H1 (cell line): ENCODE measurements at regions not wholly inside any gene's neighbourhood (a gene's known extent, or its start where the extent isn't known, plus 50 kb on each side); places are given as distances from the start of the nearest gene placed in this dataset.

ENCODE experiments used
- CTCF ChIA-PET: fragments of 300-600 bp; sonication (Branson Sonifier 250); formaldehyde crosslinking; loops from one replicate; lab custom pipeline; 2021; ENCODE audit not compliant: partially characterized antibody; lab: Charles Lee
- POLR2A ChIA-PET: fragments of 300-600 bp; sonication (Branson Sonifier 250); formaldehyde crosslinking; loops from one replicate; lab custom pipeline; 2021; ENCODE audit warnings: inconsistent platforms; ENCODE audit not compliant: partially characterized antibody; lab: Charles Lee
- DNase-seq, 2 experiments: peaks; one replicate each; pipeline versions ENCODE4 v3.0.0 to v3.0.0-alpha.2; 2010 to 2022; ENCODE audit warnings: low spot score in 2 of 2, low read depth in 1 of 2, mixed read lengths in 1 of 2
- FAIRE-seq: peaks from 2 replicates; lab custom pipeline; 2011; peaks lifted over from hg19 to GRCh38; lab: Jason Lieb, UNC
- H2AFZ ChIP-seq: 2 replicates; pipeline ENCODE4 v1.8.1; 2012; ENCODE audit warnings: low read length, inconsistent platforms
- H2AK5ac ChIP-seq: 2 replicates; pipeline ENCODE4 v1.6.1; 2013; ENCODE audit warnings: low read depth, low read length
- H2BK120ac ChIP-seq: replicated peaks from 2 replicates; pipeline ENCODE3; 2013; ENCODE audit warnings: low read depth, low read length, inconsistent platforms
- H2BK12ac ChIP-seq: 2 replicates; pipeline ENCODE4 v1.6.1; 2013; ENCODE audit warnings: low read depth, low read length
- H2BK15ac ChIP-seq: 2 replicates; pipeline ENCODE4 v1.6.1; 2013; ENCODE audit warnings: low read length
- H2BK20ac ChIP-seq: 2 replicates; pipeline ENCODE4 v1.6.1; 2013; ENCODE audit warnings: low read length
- H2BK5ac ChIP-seq: 2 replicates; pipeline ENCODE4 v1.6.1; 2013; ENCODE audit warnings: low read depth, low read length
- H3K14ac ChIP-seq: 2 replicates; pipeline ENCODE4 v1.6.1; 2013; ENCODE audit warnings: inconsistent platforms; ENCODE audit not compliant: insufficient read length
- H3K18ac ChIP-seq: 2 replicates; pipeline ENCODE4 v1.6.1; 2013; ENCODE audit warnings: low read length; ENCODE audit errors: extremely low read depth
- H3K23ac ChIP-seq: 2 replicates; pipeline ENCODE4 v1.6.1; 2013; ENCODE audit warnings: inconsistent platforms; ENCODE audit not compliant: insufficient read length
- H3K23me2 ChIP-seq: 2 replicates; pipeline ENCODE4 v1.6.1; 2013; ENCODE audit warnings: low read depth, low read length
- H3K27ac ChIP-seq: 2 replicates; pipeline ENCODE4 v1.6.1; 2011; ENCODE audit warnings: low read depth, low read length, inconsistent platforms
- H3K27me3 ChIP-seq, 4 experiments: replicated peaks in 1 of 4; 1 replicate in 1 of 4; 2 replicates in 3 of 4; pipeline versions ENCODE4 v1.6.1 to v1.8.1; 2011 to 2013; ENCODE audit warnings: low read length in 3 of 4, mild to moderate bottlenecking in 3 of 4, inconsistent platforms in 2 of 4, mixed read lengths in 2 of 4, moderate library complexity in 1 of 4; ENCODE audit not compliant: control insufficient read depth in 3 of 4, insufficient read depth in 3 of 4; ENCODE audit errors: extremely low read depth in 1 of 4
- H3K36me3 ChIP-seq, 4 experiments: 2 replicates each; pipeline versions ENCODE4 v1.6.1 to v1.8.1; 2011 to 2013; ENCODE audit warnings: mild to moderate bottlenecking in 4 of 4, low read length in 3 of 4, moderate library complexity in 2 of 4, control low read depth in 1 of 4, inconsistent platforms in 1 of 4; ENCODE audit not compliant: insufficient read depth in 4 of 4, control insufficient read depth in 2 of 4
- H3K4ac ChIP-seq: replicated peaks from 2 replicates; pipeline ENCODE3; 2013; ENCODE audit warnings: low read length, low read depth, mixed read lengths, inconsistent platforms; ENCODE audit not compliant: insufficient read length
- H3K4me1 ChIP-seq, 4 experiments: replicated peaks in 1 of 4; 1 replicate in 1 of 4; 2 replicates in 3 of 4; pipeline versions ENCODE4 v1.6.1 to v1.8.1; 2011 to 2013; ENCODE audit warnings: low read length in 3 of 4, inconsistent platforms in 2 of 4, mixed read lengths in 1 of 4; ENCODE audit not compliant: insufficient read depth in 4 of 4, control insufficient read depth in 3 of 4
- H3K4me2 ChIP-seq, 2 experiments: 2 replicates each; pipeline versions ENCODE4 v1.6.1 to v1.8.1; 2011 to 2013; ENCODE audit warnings: low read depth in 2 of 2, low read length in 2 of 2, control low read depth in 1 of 2, inconsistent platforms in 1 of 2, mild to moderate bottlenecking in 1 of 2; ENCODE audit not compliant: insufficient read depth in 1 of 2
- H3K4me3 ChIP-seq, 4 experiments: fragments of 200-600, 300-600 bp in 1 of 4; sonication (generic), shearing (Covaris generic), sonication (Bioruptor Twin) in 1 of 4; 2 replicates each; pipeline versions ENCODE4 v1.5.1 to v1.8.1; 2011 to 2016; ENCODE audit warnings: low read length in 4 of 4, low read depth in 3 of 4, control low read depth in 2 of 4, inconsistent platforms in 2 of 4, mild to moderate bottlenecking in 2 of 4, mixed read lengths in 1 of 4, moderate library complexity in 1 of 4; ENCODE audit not compliant: insufficient read depth in 2 of 4; ENCODE audit errors: extremely low read depth in 1 of 4
- H3K56ac ChIP-seq: replicated peaks from 2 replicates; pipeline ENCODE3; 2013; ENCODE audit warnings: low read depth, mild to moderate bottlenecking, mixed read lengths, low read length, inconsistent platforms; ENCODE audit not compliant: insufficient read length
- H3K79me1 ChIP-seq: 2 replicates; pipeline ENCODE4 v1.6.1; 2013; ENCODE audit warnings: low read depth, low read length, control low read depth
- H3K79me2 ChIP-seq, 2 experiments: 2 replicates each; pipeline versions ENCODE4 v1.6.1 to v1.8.1; 2012 to 2013; ENCODE audit warnings: low read length in 2 of 2, mild to moderate bottlenecking in 2 of 2, inconsistent platforms in 1 of 2; ENCODE audit not compliant: insufficient read depth in 2 of 2, control insufficient read depth in 1 of 2
- H3K9ac ChIP-seq, 4 experiments: replicated peaks in 1 of 4; 1 replicate in 1 of 4; 2 replicates in 3 of 4; pipeline versions ENCODE4 v1.6.1 to v1.8.1; 2011 to 2013; ENCODE audit warnings: low read depth in 3 of 4, low read length in 3 of 4, control low read depth in 2 of 4, mild to moderate bottlenecking in 2 of 4, moderate library complexity in 2 of 4, inconsistent platforms in 1 of 4; ENCODE audit errors: extremely low read depth in 1 of 4
- H3K9me3 ChIP-seq, 2 experiments: 2 replicates each; pipeline versions ENCODE4 v1.6.1 to v1.8.1; 2012 to 2013; ENCODE audit warnings: mild to moderate bottlenecking in 2 of 2, moderate library complexity in 2 of 2, control low read depth in 1 of 2, inconsistent platforms in 1 of 2, low read depth in 1 of 2, low read length in 1 of 2, mixed read lengths in 1 of 2; ENCODE audit not compliant: insufficient read depth in 2 of 2
- H4K20me1 ChIP-seq, 2 experiments: replicated peaks in 1 of 2; 2 replicates each; pipeline versions ENCODE3 to v1.8.1; 2011 to 2013; ENCODE audit warnings: inconsistent platforms in 2 of 2, low read length in 2 of 2, mild to moderate bottlenecking in 1 of 2; ENCODE audit not compliant: insufficient read depth in 2 of 2, control insufficient read depth in 1 of 2
- H4K5ac ChIP-seq: 2 replicates; pipeline ENCODE4 v1.6.1; 2013; ENCODE audit warnings: low read length, low read depth, mixed read lengths, inconsistent platforms; ENCODE audit not compliant: insufficient read length
- H4K8ac ChIP-seq: 2 replicates; pipeline ENCODE4 v1.8.0; 2013; ENCODE audit warnings: mild to moderate bottlenecking, moderate library complexity, low read length, inconsistent platforms; ENCODE audit not compliant: insufficient read depth; ENCODE audit errors: extremely low read depth
- H4K91ac ChIP-seq: replicated peaks from 2 replicates; pipeline ENCODE3; 2013; ENCODE audit warnings: low read length, mixed read lengths, inconsistent platforms; ENCODE audit not compliant: insufficient read length
- ASH2L ChIP-seq: fragments of 200-600, 300-600 bp; sonication (generic); IDR thresholded peaks from one replicate; pipeline ENCODE4 v1.7.1; 2017; ENCODE audit warnings: low read length
- ATF2 ChIP-seq: IDR thresholded peaks from 2 replicates; pipeline ENCODE4 v1.6.1; 2012; ENCODE audit warnings: low read length, inconsistent platforms
- BACH1 ChIP-seq: IDR thresholded peaks from 2 replicates; pipeline ENCODE4 v1.6.1; 2012; ENCODE audit warnings: low read length, improper control_type of control experiment
- GABPA ChIP-seq: IDR thresholded peaks from 2 replicates; pipeline ENCODE4 v1.6.1; 2011; ENCODE audit warnings: mild to moderate bottlenecking, low read length, moderate library complexity, borderline replicate concordance; ENCODE audit not compliant: insufficient read depth
- GTF2F1 ChIP-seq: IDR thresholded peaks from 2 replicates; pipeline ENCODE4 v1.6.1; 2012; ENCODE audit warnings: low read depth, low read length, improper control_type of control experiment, borderline replicate concordance
- JUN ChIP-seq: IDR thresholded peaks from 2 replicates; pipeline ENCODE4 v1.6.1; 2011; ENCODE audit warnings: low read depth, mild to moderate bottlenecking, improper control_type of control experiment, low read length
- JUND ChIP-seq: IDR thresholded peaks from 2 replicates; pipeline ENCODE4 v1.6.1; 2011; ENCODE audit warnings: mild to moderate bottlenecking, improper control_type of control experiment, low read length
- MAFK ChIP-seq: IDR thresholded peaks from 2 replicates; pipeline ENCODE4 v1.6.1; 2012; ENCODE audit warnings: low read depth, mild to moderate bottlenecking, improper control_type of control experiment, low read length
- RBBP5 ChIP-seq: IDR thresholded peaks from 2 replicates; pipeline ENCODE4 v1.7.1; 2012; ENCODE audit warnings: low read depth, mild to moderate bottlenecking, inconsistent platforms, low read length, moderate library complexity, borderline replicate concordance
- SIX5 ChIP-seq: IDR thresholded peaks from 2 replicates; pipeline ENCODE4 v1.6.1; 2011; ENCODE audit warnings: mild to moderate bottlenecking, low read depth, low read length
- SP2 ChIP-seq: IDR thresholded peaks from 2 replicates; pipeline ENCODE4 v1.6.1; 2012; ENCODE audit warnings: mild to moderate bottlenecking, low read length, inconsistent platforms
- TAF7 ChIP-seq: optimal IDR thresholded peaks from 2 replicates; pipeline ENCODE3; 2011; ENCODE audit warnings: low read depth, mild to moderate bottlenecking, inconsistent platforms, low read length, moderate library complexity, borderline replicate concordance
- ZNF274 ChIP-seq: IDR thresholded peaks from 2 replicates; pipeline ENCODE4 v1.7.0; 2012; ENCODE audit warnings: low read length, borderline replicate concordance; ENCODE audit errors: extremely low read depth
- WGBS, 2 experiments: shearing (Covaris generic) in 1 of 2; methylation state at CpG; one replicate each; pipeline versions ENCODE4 v1.1.6 to v1.1.7; 2013 to 2015; ENCODE audit warnings: low lambda C conversion rate in 2 of 2, mixed read lengths in 2 of 2, inconsistent platforms in 1 of 2, low coverage in 1 of 2, missing lambda C conversion rate in 1 of 2; ENCODE audit not compliant: insufficient replicate concordance in 2 of 2, insufficient coverage in 1 of 2, insufficient read length in 1 of 2; ENCODE audit errors: extremely low coverage in 1 of 2, missing lambda C conversion rate in 1 of 2; 5-methylcytosine and 5-hydroxymethylcytosine counted together

- Histone ChIP-seq H4K91ac (no peak overlapping the region), H3K4me3 (no peak overlapping the region), H3K23me2 (no peaks in the 10 kb centered on the region), H3K79me1 (no peaks in the 10 kb centered on the region), H3K56ac (no peak overlapping the region), H3K23ac (no peak overlapping the region), H3K27ac (no peak overlapping the region), H3K9me3 (no peaks in the 10 kb centered on the region), H2BK5ac (no peak overlapping the region), H2BK120ac (no peak overlapping the region), H2AFZ (no peak overlapping the region), H2AK5ac (no peak overlapping the region), H3K18ac (no peak overlapping the region), H2BK12ac (no peak overlapping the region), H2BK20ac (no peak overlapping the region), H3K9ac (no peak overlapping the region), H3K79me2 (no peaks in the 10 kb centered on the region), H3K27me3 (no peaks in the 10 kb centered on the region), H4K8ac (no peak overlapping the region)
- no peak for DNase-seq
- no peak for FAIRE-seq
- POLR2A ChIA-PET, result no interaction called here
- 93% methylated on average over 2 of the region's 2 CpGs; no CpG with 5 or more reads in 1 of the 2 experiments for WGBS, 2 experiments
- no peak for TF ChIP-seq JUN
- no peak for TF ChIP-seq ASH2L
- TF ChIP-seq MAFK, result no peak
- no peak for TF ChIP-seq SIX5
- no peak for TF ChIP-seq GABPA
- no peak for TF ChIP-seq BACH1
- no peak for TF ChIP-seq SP2
- no peak for TF ChIP-seq JUND
- no peak for TF ChIP-seq RBBP5
- TF ChIP-seq TAF7, result no peak
- TF ChIP-seq ATF2, result no peak
- TF ChIP-seq ZNF274, result no peak
- no peak for TF ChIP-seq GTF2F1
- TF ChIP-seq, all 59 proteins: peak for 0
- Histone ChIP-seq H3K36me3 (no peaks in the 10 kb centered on the region), H2BK15ac (no peak overlapping the region), H3K14ac (no peak overlapping the region), H4K5ac (no peak overlapping the region), H3K4me1 (no peaks in the 10 kb centered on the region; a peak in 2 of 7 replicates), H3K4me2 (no peak overlapping the region), H4K20me1 (no peaks in the 10 kb centered on the region), H3K4ac (no peak overlapping the region)
- CTCF ChIA-PET, result interaction anchor here (1.0 to 1.4 kb wide), 2 partner anchors 16 to 22 kb away, joined by 3 to 4 read pairs; no protein-coding TSS in a partner anchor
Observed at GRCh38 chr9:1962122-1962521, 53.0 kb upstream of the SMARCA2 start.
